ENCODE measurements at regions not wholly inside any gene's neighbourhood (a gene's known extent, or its start where the extent isn't known, plus 50 kb on each side); places are given as distances from the start of the nearest gene placed in this dataset.

GRCh38 chr12:114901316-114901715 lies 217.3 kb upstream of the TBX3 start:
- no peak for TF ChIP-seq CTCF (IDR thresholded peaks at IDR 0.05)
- TF ChIP-seq POLR2AphosphoS5 (IDR thresholded peaks at IDR 0.05) = no peak
- no peak for TF ChIP-seq POLR2A (IDR thresholded peaks at IDR 0.05)

Measured in upper lobe of left lung (tissue), 4 donors.